ENCODE measurements at regions not wholly inside any gene's neighbourhood (a gene's known extent, or its start where the extent isn't known, plus 50 kb on each side); places are given as distances from the start of the nearest gene placed in this dataset.

DNA sequence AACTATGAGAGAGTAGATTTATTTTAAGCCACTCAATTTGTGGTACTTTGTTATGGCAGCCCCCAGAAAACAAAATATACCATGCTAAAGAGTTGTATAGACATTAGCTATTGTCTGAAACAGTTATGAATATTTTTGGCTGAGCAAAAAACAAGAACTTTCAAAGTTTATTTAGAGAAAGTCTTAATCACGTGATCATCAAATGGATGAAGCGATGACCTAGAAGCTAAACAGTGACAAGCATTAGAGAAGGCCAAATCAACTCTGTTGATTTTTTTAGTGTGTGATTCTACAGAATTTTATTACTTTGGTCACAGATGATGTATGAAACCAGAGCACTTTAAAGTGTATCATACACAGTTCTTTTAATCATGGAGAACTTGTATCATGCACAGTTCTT lies 1247.9 kb upstream of the MAP3K7 start:
- TF ChIP-seq CTCF (conservative IDR thresholded peaks at IDR 0.05) (no peak), EZH2 (IDR thresholded peaks at IDR 0.05; ENCODE audit: low read depth) (no peak)
